ENCODE measurements at regions not wholly inside any gene's neighbourhood (a gene's known extent, or its start where the extent isn't known, plus 50 kb on each side); places are given as distances from the start of the nearest gene placed in this dataset.

GRCh38 chr2:39524756-39525635 lies 87.9 kb upstream of the MAP4K3 start:
- TF ChIP-seq GATA2 (IDR thresholded peaks at IDR 0.05; ENCODE audit: low read depth, low read length) (no peak), GATA3 (IDR thresholded peaks at IDR 0.05; ENCODE audit: low read depth, low read length) (no peak)
